GM21529 (cell line): ENCODE measurements at regions not wholly inside any gene's neighbourhood (a gene's known extent, or its start where the extent isn't known, plus 50 kb on each side); places are given as distances from the start of the nearest gene placed in this dataset.
"Not testable (repeated sequence)": the region's sequence is repeated elsewhere in the genome, so short reads cannot be mapped to it uniquely, and the experiment has no call there.

Experiments used
- ATAC-seq: cut with Tn5 transposase; IDR thresholded peaks from one replicate; pipeline ENCODE4 v1.9.1; 2021; ENCODE audit not compliant: unreplicated experiment

GRCh38 chr1:82411605-82412004, 610.9 kb downstream of the ADGRL2 start:
- ATAC-seq: no peak

DNA sequence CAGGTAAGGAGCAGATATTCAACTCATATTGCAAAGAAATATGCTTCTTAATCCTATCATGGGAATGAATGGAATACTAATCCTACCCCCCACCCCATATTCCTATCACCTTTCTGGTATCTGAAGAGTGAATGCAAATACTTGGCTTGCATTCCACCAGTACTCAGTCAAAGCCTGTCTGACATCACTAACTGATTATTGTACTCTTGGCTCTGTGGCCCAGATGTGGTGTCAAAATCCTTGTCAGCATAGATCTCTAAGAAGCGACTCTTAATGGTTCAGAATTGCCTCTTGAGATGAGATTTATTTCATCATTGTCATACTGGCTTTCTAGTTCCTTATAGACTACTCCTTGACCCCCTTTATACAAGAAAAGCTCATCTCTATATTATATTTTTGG, 604.6 kb downstream of the ADGRL2 start:
- ATAC-seq: no peak

GRCh38 chr1:82401116-82401515, 600.4 kb downstream of the ADGRL2 start:
- no peak for ATAC-seq

DNA sequence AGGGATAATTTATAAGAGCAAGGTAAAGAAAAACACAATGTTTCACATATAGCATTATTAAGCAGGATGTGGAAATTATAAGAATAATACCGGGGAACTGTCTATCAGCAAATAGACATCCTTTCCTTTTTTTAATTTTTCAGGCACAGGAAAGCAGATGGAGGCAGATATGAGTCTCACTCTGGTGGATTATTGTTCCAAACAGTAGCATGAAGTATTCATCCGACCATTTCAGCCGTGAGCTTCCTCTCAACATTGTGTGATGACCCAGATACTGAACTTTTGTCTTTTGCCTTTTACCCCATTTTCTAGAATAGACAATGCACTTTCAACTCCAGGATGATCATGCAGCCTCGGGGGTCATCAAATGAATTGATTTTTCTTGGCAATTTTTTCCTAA, 599.8 kb downstream of the ADGRL2 start:
- ATAC-seq: no peak

GRCh38 chr1:82399093-82399492, 598.4 kb downstream of the ADGRL2 start:
- ATAC-seq: no peak

- no peak for ATAC-seq
Observed at GRCh38 chr1:82398357-82398756, 597.6 kb downstream of the ADGRL2 start.

- ATAC-seq: peak; percentile 45
Observed at GRCh38 chr1:82395440-82395839, 594.7 kb downstream of the ADGRL2 start.

DNA sequence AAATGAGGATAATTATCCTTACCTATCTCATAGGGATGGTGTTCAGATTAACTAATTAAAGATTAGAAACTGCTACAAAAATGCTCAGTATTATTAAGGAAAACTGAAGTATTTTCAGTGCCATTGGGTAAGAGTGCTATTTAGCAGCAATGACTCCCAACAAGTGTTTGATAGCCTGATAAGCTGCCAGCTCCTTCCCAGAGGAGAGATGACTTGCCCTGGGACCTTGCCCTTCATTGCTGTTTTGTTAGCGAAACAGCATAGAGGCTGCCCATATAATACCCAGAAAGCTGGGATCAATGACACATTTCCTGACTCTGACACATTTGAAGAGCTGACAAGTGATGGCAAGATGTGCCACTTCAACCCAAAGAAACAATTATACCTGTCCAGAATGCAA, 592.2 kb downstream of the ADGRL2 start:
- no peak for ATAC-seq

DNA sequence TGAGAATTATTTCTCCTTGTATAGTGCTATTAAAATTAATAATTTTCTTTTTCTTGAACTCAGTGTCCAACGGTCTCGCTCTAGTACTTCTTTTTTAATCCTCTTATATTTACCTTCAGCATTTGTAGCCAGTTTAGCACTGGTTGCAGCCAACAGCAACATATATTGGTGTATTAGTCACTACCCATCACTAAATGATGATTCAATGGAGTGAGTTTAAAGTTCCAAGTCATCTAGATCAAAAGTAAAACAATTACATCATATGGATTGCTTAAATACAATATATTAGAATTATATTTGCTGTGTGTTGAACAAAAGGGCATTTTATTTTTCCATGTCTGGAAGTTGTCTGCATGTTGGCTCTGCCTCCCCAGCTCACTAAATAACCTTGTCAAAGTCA, 591.8 kb downstream of the ADGRL2 start:
- ATAC-seq: no peak

GRCh38 chr1:82391712-82392111, 591.0 kb downstream of the ADGRL2 start:
- no peak for ATAC-seq

DNA sequence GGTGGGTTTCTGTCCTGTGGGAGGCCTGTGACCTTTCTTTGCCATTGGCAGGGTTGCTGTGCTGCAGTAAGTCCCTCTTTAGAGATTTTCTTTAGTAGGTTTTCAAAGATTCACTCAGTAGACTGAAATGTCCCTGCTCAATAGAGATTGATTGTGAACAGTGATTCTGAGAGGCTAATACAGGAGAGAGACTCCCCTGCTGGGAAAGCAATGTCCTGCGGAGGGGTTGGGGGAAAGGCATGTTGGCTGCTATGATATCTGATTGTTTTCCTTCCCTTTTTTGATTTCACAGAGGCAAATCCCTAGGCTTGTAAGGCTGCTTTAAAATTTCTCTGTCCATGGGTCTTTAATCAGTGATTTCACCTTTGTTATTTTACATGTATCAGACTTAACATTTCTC, 589.9 kb downstream of the ADGRL2 start:
- ATAC-seq: no peak

- no peak for ATAC-seq
Observed at GRCh38 chr1:82388679-82389078, 587.9 kb downstream of the ADGRL2 start.

- no peak for ATAC-seq
Observed at GRCh38 chr1:82387012-82387366, 586.3 kb downstream of the ADGRL2 start.

DNA sequence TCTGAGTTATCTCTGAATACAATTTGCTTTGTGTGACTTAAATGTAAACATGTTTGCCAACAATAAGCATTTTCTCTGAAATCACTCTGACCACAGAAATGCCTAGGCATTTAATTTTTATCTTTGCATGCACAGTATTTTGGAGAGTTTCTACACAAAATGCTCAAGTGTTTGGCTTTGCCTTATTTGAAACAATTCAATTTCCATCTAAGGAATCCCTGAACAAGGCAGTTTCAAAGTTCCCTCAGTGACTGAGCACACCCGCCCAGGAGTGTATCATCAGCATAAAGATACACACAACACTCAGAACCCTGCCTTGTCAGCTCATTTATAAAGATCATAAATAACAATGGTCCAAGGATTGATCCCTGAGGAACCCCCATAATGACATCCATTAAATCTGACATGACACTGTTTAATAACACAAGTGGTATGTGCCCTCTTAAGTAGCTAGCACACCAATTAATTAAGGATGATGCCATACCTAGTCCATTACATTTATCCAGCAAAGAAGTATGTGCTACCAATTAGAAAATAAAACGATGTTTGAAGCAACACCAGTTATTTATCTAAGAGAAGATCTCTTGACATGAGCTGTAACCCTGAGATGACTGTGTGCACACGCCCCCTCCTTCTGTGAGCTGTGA, 585.8 kb downstream of the ADGRL2 start:
- no peak for ATAC-seq

DNA sequence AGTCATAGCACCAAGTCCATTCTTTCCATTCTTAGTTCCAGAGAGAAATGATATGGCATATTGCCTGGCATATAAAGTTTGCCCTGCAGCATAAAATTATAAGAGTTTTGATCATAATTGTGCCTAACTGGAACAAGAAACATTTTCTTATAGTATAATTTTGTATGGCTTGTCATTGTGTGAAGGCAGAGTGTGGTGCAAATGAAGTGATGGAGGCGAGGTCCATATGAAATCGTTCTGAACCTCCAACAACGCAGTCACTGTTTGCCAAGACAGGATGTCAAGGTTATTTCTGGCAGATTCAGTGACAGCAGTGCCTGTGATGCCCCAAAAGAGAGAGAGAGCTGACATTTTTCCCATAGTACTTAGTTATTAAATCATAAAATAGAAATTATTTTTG, 584.0 kb downstream of the ADGRL2 start:
- no peak for ATAC-seq

GRCh38 chr1:82377201-82377884, 576.6 kb downstream of the ADGRL2 start:
- no peak for ATAC-seq

DNA sequence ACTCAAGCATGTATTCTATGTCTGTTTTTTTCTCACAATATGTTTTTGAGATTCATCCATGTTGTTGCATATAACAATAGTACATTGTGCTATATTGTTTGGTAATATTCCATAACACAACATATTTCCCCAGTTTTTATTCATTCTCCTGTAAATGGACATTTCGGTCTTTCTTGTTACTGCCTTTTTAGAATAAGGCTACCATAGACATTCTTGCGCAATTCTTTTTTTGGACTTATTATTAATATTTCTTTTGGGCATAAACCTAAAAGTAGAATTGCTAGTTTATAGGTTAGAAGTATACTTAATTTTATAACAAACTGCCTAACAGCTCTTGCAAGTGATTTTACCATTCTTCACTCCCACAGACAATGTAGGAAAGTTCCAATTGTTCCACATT, 573.0 kb downstream of the ADGRL2 start:
- ATAC-seq: no peak

GRCh38 chr1:82371844-82372498, 571.2 kb downstream of the ADGRL2 start:
- no peak for ATAC-seq

- no peak for ATAC-seq
Observed at GRCh38 chr1:82367456-82367855, 566.7 kb downstream of the ADGRL2 start.

GRCh38 chr1:82366689-82367088, 566.0 kb downstream of the ADGRL2 start:
- no peak for ATAC-seq

DNA sequence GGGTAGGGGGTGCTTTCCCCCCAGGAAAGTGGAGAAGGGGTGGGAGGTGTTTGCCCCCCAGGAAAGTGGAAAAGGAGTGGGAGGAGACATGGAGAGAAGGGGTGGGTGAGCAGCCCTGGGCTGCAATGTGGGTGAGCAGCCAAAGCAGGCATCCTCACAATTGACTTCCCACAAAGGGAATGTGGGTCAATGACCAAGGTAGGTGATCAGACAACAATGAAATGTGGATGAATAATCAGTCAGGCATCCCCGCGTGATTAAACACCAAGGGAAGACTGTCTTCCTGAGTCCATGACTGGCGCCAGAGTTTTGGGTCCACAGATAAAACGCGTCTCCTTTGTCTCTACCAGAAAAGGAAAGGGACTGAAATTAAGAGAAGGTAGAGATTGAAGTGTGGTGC, 558.8 kb downstream of the ADGRL2 start:
- ATAC-seq: not testable (repeated sequence)

- ATAC-seq: not testable (repeated sequence)
Observed at GRCh38 chr1:82358706-82359105, 558.0 kb downstream of the ADGRL2 start.
